HG02571 (cell line): ENCODE measurements at regions not wholly inside any gene's neighbourhood (a gene's known extent, or its start where the extent isn't known, plus 50 kb on each side); places are given as distances from the start of the nearest gene placed in this dataset.
"Not testable (repeated sequence)": the region's sequence is repeated elsewhere in the genome, so short reads cannot be mapped to it uniquely, and the experiment has no call there.

Experiments used
- ATAC-seq: cut with Tn5 transposase; IDR thresholded peaks from one replicate; pipeline ENCODE4 v1.9.1; 2021; ENCODE audit warnings: mild to moderate bottlenecking, moderate library complexity; ENCODE audit not compliant: unreplicated experiment

DNA sequence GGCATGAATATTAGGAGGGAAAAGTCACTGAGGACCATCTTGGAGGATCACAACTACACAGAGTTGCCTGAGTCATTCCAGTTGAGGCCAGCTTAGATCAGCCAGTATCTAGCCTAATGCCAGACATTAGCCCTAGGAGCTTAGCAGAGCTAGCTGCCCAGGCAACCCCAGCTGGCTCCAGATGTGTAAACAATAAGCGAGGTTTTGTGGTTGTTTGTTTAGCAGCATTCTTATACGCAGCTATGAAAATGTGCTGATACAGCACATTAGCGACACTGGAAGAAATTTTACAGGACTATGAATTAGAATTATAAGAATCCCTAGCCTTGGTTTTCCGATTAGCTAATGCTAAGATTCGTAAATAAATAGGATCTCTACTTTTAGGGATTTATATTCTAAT is 59.3 kb downstream of the BTBD3 start:
- no peak for ATAC-seq

DNA sequence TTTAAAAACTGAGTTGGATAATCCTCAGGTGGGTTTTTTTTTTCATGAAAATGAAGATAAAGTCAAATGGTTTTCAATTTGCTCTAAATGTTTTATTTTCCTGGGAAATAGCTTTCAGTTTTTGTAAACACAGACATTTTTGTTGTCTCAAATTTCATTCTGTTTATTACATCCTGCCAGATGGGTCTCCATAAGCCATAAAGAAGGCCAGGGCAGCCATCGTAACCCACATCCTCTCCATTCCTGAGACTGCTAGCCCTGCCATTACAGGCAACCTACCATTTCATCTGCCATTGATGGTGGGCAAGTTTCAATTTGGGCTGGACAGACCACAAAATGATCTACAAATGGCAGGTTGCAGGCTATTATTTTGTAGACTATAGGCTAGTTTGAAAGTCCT is 60.8 kb downstream of the BTBD3 start:
- ATAC-seq = no peak

DNA sequence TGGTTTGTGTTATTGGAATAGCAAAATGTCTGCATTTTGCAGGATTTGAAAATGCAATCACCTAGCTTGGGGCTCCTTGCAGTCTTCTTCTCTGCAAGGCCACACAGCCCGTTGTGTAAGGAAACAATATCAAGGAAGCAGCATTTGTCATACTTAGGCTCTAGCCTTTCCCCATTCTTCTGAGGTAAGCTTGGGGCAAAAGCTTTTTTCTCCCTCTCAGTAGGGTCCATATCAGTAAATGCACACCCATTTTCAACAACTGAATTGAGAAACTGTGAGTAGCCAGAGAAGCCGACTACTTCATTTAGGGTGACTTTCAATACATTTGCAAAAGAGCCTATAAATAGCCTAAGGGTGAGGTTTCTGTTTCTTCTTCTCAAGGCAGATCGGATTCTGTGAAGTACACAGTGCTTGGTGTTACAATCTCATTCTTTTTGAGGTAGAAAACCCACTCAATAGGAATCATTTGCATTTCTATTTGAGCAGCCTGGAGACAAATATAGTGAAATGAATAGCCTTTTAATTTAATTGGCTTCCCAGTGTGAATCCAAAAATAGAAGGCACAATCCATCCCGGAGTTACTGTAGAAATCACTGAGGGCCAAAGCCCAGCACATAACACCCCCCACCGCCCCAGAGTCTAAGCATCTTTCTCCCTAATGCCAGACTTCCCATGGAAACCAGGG is 61.8 kb downstream of the BTBD3 start:
- ATAC-seq = no peak

DNA sequence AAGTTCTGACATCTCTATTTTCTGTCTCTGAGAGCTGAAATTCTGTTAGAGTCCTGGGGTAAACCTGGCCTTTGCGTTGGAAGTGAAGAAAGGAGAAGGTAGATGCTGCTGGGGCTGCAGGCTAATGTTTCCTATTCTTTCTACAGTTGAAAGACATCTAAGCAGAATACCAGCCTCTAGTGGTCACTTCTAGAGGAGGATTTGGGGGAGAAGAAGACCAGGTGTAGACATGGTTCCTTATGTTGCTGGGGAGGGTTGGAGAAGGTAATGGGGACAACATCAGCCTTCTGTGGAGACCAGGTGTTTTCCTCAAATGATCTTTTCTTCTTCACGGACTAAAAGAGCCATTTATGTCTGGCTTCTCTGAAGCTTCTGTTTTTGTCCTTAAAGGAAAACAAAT is 62.6 kb downstream of the BTBD3 start:
- no peak for ATAC-seq

DNA sequence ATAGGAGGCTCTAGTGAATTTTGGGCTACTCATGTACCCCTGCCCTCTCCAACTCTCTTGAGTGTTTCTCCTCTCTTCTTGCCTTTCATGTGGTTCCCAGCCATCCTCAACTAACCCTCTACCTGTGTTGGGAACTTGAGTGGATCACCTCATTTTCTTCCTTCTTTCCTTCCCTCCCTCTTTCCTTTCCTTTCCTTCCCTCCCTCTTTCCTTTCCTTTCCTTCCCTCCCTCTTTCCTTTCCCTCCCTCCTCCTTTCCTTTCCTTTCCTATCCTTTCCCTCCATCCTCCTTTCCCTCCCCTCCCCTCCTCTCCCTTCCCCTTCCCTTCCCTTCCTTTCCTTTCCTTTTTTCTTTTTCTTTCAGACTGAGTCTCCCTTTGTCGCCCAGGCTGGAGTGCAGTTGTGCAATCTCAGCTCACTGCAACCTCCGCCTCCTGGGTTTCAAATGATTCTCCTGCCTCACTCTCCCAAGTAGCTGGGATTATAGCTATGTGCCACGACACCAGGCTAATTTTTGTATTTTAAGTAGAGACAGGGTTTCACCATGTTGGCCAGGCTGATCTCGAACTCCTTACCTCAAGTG is 63.8 kb downstream of the BTBD3 start:
- ATAC-seq = no peak

DNA sequence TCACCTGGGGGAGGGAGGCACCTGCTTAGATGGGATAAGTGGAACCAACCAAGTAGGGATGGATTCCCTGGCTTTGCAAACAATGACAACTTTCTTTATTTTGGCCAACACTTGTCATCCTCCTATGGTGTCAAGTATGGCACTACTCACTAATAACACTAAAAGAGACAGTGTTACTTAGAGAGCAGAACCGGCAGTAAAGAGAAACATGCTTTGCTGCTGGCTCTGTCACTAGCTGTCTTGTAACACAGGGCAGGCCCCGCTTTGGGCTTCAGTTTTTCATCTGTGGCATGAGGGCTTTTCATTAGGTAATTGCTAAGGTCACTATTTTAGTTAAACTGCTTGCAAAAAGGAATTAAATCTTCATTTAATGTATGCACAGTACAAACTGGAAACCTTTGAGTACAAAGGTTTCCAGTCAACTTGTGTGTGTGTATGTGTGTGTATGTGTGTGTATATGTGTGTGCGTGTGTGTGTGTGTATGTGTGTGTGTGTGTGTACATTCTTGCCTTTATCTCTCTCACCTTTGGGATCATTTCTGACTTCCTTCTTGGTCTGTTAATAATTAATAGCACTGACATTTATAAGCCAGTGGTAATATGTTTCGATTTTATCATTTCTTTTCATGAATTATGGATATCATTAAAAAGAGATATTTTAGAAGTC is 64.7 kb downstream of the BTBD3 start:
- ATAC-seq = no peak

DNA sequence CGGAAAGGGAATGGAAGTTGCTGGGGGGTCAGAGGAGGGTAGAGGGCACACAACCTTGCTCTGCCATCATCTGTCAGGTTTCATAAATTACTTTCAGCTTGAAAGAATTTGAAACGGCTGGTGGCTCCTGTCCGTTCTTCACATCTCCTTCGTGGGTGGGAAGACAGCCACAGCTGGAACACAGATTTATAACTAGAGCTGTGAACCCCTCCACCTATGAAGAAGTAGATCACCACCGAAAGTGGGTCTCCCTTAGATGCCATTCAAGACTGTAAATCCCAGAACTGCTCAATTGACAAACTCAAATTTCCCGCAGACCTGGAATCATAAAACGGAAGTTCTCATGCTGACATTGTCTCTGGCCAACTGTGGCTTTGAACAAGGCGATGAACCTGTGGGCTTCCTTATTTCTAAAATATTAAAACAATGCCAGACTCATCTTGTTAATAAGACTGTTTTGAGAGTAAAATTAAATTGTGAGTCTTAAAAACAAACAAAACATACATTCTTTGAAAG is 65.3 kb downstream of the BTBD3 start:
- ATAC-seq = no peak

DNA sequence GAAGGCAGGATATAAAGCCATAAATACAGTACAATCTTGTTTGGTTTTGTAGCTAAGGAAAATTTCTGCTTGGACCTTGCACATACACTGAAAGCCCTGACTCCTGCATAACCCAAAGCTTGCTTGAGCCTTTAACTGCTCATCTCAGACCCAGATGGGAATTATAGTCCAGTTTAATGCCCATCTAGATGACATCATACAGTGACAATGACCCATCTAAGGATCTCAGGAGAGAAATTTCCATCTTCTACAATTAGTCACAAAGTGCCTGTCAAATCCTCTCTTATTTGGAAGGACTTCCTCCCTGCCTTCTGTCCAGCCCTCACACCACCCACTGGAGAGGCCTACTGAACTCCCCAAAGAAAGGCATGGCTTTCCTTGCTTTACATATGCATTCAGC is 69.3 kb downstream of the BTBD3 start:
- ATAC-seq = no peak

DNA sequence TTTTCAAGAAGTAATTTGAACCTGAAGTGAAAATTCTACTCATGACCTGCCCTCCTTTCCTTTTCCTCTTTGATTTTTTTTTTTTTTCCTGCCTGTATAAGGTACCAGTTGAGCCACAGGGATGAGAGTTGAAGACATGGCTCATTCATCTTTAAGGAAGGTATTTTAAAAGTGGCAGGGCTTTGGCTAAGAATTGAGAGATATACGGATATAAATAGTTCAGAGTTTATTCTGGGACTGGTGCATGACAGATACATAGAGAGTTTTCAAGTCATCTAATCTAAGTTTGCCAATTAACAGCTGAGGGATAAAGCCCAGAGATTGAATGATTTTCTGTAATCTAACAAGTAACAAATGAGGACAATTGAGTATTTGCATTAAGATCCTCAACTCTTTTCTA is 69.8 kb downstream of the BTBD3 start:
- ATAC-seq = no peak

DNA sequence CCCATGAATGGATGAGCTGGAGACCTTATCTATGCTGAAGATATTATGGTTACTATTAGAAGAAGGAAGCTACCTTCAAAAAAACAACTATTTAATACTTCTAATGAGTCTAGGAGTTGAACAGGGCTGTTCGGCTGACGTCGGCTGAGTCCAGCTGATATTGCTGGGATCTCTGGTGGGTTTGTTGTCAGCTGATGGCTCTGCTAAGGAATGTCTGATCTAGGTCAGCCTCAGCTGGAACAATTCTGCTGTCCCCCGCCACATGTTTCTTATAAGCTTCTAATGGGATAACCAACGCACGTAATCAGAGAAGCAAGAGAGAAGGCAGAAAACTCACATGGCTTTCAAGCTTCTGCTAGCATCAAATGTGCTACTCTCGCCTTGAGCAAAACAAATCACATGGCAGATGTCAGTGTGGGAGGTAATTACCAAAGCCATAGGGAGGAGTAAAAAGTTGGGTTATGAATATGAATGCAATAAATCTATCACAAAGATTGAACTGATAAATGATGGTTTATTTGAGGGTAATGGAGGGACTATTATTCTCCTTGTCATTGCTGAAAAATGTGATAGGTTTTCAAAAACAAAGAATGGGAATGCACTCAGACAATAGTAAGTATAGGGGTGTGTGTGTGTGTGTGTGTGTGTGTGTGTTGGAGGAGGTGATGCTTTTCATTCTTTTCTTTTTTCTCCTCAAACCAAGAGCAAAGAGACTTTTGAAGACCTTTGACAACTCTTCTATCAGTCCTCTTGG is 71.5 kb downstream of the BTBD3 start:
- ATAC-seq = no peak

DNA sequence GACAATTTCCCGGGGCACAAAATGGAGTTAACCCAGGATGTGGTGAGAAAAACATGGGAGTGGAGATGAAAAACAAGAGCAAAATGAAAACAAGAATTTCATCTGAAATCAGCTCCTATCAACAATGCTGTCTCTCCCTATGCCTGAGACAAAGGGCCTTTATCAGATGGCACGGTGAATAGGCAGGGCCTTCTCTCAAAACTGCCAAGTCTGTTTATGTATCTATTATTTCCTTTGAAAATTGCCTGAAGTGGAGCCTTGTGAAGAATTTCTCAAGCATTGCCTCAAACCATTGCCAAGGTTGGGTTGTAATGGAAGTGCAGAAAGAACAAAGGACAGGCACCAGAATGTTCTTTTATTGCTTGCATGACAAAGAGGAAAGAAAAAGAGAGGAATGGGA is 74.7 kb downstream of the BTBD3 start:
- no peak for ATAC-seq

DNA sequence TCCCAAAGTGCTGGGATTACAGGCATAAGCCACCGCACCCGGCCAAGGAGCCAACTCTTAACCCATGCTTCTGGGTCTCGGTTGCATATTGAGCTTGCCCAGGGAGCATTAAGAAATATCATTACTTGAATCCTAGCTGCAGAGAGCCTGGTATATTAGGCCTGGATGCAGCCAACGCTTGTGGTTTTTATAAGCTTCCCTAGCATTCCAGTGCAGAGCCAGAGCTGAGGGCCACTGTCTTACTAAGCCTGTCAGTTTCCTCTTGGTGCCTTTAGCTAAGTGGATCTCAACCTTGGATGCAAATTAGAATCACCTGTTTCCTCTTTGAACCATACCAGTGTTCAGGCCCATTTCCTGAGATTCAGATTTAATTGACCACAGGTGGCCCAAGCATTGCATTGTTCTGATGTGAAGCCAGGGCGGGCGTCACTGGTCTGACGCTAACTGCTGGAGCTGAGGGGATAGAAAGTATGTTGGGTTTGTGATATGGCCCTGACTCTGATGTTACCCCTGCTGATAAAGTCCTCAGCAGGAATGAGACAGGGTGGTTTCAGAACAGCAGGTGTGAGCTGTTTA is 76.3 kb downstream of the BTBD3 start:
- ATAC-seq = no peak

DNA sequence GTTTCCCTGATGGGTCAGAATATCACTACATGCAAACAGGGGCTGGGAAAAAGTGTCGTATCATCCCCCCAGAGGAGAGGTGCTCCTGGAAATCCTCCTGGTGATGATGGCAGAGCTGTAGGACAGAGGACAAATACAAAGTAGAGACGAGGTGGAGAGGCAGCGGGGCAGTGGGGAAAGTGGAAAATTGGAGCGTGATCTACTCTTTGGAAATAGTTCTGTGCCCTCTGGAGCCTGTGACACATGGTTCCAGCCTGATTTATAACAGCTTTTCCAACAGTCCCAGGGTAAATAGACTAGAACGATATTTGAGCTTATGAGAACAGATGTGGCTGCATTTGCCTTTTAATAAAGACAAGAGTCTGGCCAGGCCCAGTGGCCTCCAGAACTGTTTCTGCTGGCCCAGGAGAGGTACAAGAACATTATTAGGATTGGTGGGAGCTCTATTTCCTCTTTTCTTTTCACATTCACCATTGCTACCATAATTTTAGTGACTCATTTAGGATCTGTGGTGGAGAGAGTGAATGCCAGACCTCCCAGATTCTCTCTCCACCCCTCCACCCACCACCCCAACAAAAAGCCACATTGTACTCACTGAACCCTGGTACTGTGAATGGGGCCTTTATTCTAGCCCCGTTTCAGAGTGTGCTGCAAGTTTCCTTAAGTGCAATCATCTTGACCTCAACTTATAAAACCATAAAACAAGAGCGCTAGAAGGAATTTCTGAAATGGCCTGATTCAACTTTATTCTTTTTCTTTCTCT is 78.3 kb downstream of the BTBD3 start:
- no peak for ATAC-seq

DNA sequence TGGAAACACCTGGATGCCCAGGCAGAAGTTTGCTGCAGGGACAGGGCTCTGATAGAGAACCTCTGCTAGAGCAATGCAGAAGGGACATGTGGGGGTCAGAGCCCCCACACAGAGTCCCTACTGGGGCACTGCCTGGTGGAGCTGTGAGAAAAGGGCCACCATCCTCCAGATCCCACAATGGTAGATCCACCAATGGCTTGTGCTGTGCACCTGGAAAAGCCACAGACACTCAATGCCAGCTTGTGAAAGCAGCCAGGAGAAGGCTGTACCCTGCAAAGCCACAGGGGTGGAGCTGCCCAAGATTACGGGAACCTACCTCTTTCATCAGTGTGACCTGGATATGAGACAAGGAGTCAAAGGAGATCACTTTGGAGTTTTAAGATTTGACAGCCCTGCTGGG is 87.1 kb downstream of the BTBD3 start:
- ATAC-seq = not testable (repeated sequence)

DNA sequence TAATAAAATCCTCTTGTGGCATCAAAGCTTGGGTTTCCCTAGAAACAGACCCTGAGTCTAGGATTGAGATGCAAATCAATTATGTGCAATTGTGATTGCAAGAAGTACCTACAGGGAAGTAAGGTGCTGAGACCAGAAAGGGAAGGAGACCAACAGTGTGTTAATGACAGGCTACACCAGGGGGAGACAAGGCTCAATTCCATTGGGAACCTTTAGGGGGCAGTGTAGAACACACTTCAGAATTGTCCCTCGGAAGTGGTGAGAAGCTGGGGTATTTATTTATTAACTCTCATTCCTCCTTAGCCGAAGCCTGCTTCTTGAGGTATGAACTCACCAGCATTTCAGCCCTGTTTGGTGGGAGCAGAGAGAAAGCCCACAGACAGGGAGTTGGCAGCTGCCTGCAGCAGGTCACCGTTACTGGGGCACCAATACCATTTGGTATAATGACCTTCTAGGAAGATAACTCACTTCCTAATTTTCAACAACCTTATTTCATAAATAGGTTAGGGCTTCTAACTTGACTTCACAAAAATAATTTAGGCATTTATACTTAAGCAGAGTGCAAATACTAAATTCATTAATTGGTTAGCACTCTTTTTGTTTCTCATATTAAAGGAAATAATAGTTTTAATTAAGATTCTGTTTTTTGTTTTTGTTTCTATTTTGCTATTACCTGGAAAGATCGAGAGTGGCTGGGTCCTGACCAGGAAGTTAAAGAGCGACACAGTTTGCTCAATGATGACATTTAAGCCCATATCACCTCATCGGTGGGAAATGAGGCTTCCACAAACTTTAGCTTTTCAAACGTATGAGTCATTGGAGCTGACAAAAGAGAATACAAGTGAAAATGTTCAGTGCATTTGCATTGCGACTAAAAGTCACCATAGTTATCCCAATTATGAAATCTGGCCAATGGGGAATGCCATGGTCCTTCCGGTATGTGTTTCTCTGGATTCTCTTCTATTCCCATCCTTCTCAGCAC is 94.8 kb downstream of the BTBD3 start:
- no peak for ATAC-seq

DNA sequence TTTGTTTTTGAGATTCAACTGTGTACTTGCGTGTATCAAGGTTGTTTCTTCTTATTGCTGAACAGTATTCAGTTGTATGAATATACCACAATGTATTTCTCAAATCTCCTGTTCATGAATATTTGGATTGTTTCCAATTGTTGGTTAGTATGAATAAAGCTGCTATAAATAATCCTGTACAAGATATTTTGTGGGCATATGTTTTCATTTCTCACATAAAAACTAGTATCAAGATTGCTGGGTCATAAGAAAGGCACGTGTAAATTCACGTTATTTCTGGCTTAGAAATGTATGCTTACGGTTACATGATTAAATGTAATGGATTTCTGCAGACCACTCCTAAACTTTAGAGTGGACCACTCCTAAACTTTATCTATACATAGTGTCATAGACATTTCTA is 96.6 kb downstream of the BTBD3 start:
- no peak for ATAC-seq

DNA sequence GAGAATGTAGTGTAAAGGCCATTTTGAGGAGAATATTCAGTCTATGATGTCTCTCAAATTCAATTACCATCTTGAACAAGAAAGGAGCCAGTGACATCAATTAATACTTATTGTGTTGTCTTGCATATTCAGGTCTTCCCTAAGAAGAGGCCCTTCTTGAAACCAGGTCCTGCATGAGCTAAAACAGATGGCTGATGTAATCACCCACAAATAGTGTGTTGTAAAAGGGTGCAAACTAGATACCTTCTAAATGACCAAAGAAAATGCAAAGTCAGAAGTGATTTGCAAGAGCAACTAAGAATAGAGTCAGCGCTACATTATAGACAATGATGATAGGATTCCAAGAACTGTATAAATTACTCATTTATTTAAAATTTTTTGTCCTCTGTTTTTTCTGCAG is 97.0 kb downstream of the BTBD3 start:
- no peak for ATAC-seq

DNA sequence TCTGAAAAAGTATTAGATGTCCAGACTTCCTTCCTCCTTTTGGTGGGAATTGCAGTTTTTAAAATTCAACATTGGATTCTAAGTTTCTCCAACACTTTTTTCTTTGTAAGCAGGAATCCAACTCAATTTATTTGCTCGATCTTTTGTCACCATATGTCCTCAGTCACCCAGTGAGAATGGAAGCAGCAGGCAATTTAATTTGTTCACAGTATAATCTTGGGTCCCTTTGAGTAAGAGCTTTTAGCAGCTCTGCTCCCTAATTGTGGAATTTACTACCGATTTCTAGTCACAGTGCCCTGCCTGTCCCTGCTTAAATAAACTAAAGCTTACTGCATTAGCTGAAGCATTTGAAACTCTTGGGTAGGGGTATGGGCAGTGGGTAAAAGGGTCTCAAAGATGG is 98.6 kb downstream of the BTBD3 start:
- ATAC-seq = no peak

DNA sequence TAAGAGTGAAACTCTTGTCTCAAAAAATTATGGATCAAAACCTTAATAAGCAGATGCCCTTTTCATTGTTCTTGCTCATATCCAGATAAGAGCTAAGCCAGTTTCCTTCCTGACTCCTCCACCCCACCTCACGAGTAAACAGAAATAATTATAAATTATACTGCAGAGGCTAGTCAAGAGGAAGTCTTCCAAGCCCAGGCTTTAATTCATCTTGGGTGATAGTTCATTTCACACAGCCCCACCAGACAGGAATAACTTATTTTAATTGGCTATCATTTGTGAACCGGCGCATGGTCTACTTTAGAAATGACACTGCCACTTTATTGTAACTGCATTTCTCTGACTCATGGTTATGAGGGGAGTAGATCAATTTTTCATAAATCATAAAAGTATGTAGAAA is 102.0 kb downstream of the BTBD3 start:
- no peak for ATAC-seq
